ENCODE measurements at regions not wholly inside any gene's neighbourhood (a gene's known extent, or its start where the extent isn't known, plus 50 kb on each side); places are given as distances from the start of the nearest gene placed in this dataset.

DNA sequence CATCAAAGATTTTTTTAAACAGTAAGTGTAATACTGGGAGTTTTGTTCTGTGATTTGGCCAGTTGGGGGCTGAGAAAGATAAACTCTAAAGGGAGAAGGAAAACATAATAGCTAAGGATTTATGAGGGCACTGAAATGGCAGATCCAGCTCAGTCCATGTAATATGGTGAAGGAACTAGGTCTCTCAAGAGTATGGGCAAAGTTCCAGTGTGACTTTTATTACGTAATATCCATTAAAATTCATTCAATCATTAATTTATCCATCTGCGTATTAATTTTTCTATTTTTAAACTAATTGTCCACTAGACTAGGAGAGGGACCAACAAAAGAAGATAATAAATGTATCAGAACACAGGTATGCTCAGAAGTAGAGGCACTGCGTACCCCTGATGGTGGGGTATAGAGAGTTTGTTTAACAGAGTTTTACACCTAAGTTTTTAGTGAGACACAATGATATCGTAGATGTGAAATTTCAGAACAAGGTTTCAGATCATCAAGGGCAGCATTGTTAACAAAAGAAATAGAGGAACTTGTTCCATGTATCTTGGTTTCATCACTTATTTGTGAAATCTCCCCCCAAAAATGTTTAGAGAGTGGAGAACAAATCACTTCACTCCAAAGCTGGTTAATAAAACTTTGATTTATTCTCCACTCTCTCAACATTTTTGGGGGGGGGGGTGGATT, 351.1 kb downstream of the GRXCR1 start:
- DNase-seq (ENCODE audit: low read depth), result no peak

DNA sequence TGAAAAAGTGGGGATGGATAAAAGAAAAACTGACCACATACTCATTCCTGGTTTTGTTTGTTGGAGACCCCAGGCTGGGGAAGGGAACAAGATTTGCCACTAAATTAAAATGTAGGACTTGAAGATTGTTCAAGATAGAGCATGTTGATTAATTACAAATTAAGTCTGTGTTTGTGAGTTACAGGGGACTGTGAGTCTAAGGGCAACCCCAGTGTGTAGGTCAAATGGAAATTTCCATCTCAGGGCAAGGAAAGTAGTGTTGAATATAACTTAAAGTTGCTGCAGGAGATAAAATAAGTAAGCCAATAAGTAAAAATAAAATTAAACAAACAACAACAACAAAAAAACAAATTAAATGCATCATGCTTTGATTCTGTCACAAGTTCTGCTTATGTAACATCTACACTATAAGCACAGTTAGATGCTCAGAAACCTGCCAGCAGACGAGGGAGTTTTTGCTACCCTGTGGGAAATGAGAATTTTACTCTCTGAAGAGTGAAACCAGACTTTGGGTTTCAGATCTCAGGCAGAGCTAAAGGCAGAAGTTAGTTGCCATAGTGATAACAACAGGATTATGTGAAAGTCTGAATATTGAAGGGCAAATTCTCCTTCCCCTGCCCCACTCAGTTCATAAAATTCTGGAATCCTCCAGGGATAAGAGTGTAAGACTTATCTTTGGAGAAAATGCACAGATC, 352.3 kb downstream of the GRXCR1 start:
- no peak for DNase-seq (ENCODE audit: low read depth)

- DNase-seq (ENCODE audit: low read depth), result no peak
Observed at GRCh38 chr4:43251841-43252240, 359.3 kb downstream of the GRXCR1 start.

- no peak for DNase-seq (ENCODE audit: low read depth)
Observed at GRCh38 chr4:43253541-43253940, 361.0 kb downstream of the GRXCR1 start.

DNA sequence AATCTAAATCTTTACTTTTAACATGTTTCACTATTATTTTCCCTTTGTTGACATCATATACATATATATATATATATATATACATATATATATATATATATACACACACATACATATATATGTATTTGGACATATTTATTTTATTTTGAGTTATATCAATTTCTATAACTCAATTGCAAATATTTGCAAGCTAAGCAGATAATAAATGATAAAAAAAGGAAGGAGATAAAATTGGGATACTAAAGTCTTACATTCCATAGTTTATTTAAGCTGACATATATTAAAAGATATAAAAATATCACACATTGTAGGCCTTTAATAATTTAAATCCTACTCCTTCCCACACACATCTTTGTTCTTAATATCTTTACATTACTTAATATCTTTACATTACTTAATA, 372.2 kb downstream of the GRXCR1 start:
- no peak for DNase-seq (ENCODE audit: low read depth)

GRCh38 chr4:43271946-43272345, 379.4 kb downstream of the GRXCR1 start:
- no peak for DNase-seq (ENCODE audit: low read depth)

GRCh38 chr4:43274376-43274775, 381.9 kb downstream of the GRXCR1 start:
- no peak for DNase-seq (ENCODE audit: low read depth)

DNA sequence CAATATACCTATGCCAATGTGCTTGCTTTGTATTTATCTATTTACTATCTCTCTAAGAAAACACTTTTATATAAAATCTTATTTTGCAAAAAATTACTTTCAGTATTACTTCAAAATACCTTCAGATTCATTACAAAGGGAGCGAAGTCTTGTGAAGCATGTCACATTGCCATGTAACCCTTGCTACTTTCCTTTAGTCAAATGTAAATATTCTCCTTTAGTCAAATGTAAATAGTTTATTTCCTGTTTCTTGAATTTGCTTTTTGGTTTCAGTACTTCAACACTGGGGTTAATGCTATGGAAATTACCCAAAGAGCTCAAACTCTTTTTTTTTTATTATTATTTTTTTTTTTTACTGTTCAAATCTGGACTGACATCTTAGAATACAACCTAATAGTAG, 383.3 kb downstream of the GRXCR1 start:
- DNase-seq (ENCODE audit: low read depth), result no peak

DNA sequence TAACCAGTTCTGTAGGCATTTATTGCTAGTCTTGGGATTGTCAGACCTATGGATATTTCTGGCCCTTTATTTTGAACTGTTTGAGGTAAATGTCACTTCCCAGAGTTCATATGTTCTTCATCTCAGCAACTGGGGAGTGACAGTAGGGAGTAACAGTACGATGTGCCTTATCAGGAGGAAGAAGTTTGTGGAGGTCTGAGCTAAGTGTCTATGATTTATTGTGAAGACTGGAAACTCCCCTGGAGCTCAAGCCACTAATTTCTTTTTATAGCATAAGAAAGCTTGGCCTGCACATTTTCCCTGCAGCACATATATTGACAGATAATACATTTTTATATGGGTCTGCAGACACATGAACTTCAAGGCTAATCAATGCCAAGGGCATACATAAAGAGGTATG, 383.8 kb downstream of the GRXCR1 start:
- DNase-seq (ENCODE audit: low read depth), result peak; percentile 16

GRCh38 chr4:43277003-43277402, 384.5 kb downstream of the GRXCR1 start:
- DNase-seq (ENCODE audit: low read depth), result peak; percentile 29

GRCh38 chr4:43282534-43282933, 390.0 kb downstream of the GRXCR1 start:
- DNase-seq (ENCODE audit: low read depth), result no peak

DNA sequence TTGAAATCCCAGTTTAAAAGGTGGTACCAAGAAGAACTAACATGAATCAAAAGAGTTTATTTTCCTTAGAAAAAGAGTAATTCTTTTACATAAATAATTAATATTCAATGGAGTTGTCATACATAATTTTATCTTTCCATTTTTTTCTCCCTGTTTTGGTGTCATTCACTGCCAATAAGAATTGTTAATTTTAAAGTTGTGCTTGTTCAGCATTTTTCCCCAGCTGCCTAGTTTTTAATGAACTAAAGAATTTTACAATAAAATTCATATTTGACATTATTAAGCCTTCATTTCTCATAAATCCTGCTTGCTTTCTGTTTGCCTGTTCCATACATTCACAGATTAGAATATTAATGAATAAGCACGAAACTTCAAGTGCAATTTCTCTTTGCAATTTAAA, 393.6 kb downstream of the GRXCR1 start:
- DNase-seq (ENCODE audit: low read depth), result no peak

- no peak for DNase-seq (ENCODE audit: low read depth)
Observed at GRCh38 chr4:43296946-43297528, 404.5 kb downstream of the GRXCR1 start.

DNA sequence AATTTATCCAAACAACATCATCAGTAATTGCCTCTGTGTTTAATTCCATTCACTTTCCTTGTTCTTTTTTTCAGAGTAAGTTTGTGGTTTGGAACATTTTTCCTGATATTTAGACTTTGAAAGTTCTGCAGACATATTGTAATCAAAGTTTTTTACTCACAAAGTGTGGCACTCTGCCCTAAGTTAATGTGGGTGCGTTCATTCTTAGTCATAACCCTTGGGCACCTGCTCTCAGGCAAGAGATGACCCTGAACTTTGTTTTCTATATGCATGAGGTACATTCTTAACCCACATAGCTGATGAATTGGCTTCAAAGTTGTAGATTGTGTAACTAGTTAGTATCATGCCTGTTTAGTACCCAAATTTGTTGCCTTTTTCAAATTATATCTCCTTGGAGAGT, 424.3 kb downstream of the GRXCR1 start:
- DNase-seq (ENCODE audit: low read depth), result peak; percentile 14

DNA sequence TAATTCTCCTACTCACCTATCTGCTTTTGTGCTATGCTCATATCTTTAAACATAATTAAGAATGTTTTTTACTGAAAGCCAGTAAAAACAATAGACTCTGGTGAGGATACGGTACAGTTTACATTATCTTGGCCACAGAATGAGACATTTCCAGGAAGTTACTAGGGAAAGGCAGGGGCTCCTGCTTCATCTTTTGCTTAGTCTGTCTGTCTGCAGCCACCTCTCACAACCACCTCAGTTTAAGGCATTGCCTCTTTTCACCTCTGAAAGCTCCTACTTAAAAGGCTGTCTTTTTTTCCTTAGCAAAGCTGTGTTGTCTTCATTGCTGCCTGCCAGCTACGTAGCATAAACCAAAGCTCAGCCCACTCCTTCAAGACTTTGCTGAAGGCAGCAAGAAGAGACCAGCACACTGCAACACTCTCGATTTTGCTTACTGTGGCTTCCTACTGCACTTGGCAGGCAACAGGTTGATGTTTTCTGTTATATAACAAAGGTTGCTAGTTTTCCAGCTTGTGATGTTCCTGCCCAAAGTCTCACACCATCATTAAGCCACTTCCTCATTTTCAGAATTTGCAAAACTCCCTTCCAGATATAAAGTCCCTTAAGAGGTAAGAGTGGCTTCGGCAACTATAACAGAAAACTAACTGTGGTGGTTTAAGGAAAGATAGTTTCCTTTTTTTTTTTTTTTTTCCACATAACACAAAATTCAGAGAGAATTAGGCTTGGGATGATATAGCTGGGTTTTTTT, 432.9 kb downstream of the GRXCR1 start:
- DNase-seq (ENCODE audit: low read depth), result no peak

GRCh38 chr4:43330288-43330687, 437.8 kb downstream of the GRXCR1 start:
- DNase-seq (ENCODE audit: low read depth), result peak; percentile 72

DNA sequence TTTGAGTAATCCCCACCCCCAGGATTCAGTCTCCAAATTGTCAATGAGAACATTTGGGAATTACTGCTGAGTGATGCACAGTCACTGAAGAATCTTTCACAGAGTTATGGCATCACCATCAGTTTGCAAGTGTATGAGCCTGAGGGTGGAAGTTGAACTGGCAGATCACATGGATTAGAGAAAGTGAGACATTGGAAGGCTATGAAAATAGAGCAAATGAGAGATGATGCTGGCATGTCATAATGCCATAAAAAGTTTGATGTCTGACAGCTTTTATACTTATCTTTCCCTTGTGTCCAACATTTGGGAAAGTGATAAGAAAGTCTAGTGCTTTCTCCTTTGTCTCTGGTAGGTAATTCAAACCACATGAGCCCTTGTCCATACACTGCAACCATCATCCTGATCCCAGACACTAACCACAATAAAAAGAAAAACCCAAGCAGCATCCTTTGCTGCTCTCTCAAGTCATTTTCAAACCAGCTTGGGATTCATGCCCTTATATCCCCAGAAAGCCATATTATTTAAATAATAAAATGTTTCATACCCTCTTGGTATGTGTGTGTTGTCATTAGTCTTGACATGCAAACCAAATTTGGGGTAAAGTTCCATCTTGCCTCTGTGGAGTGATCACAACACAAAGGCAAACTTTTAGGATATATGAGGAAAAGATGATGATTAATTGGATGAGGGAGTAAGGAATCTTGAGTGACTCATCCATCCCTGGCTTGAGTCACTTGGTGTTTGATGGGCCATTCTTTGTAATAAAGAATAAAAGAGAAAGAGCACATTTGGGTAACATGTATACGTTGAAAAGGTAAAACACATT, 438.9 kb downstream of the GRXCR1 start:
- DNase-seq (ENCODE audit: low read depth), result peak; percentile 62

DNA sequence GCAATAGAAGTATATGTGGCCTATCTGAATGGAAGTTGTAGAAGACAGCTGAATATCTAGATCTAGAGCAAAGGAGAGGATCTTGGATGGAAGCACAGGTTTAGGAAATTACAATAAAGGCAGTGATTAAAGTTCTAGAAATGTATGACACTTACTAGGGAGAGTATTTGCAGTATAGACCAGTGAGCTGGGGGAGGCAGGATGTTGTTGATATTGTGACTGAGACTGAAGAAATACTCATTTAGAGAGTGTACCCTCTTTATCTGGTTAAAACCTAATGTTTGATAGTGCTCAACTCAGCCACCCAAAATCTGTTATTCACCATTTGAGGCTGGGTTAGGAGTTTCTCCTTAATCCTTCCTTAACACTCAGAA, 439.5 kb downstream of the GRXCR1 start:
- DNase-seq (ENCODE audit: low read depth), result no peak

GRCh38 chr4:43337707-43338106, 445.2 kb downstream of the GRXCR1 start:
- peak; percentile 40 for DNase-seq (ENCODE audit: low read depth)

DNA sequence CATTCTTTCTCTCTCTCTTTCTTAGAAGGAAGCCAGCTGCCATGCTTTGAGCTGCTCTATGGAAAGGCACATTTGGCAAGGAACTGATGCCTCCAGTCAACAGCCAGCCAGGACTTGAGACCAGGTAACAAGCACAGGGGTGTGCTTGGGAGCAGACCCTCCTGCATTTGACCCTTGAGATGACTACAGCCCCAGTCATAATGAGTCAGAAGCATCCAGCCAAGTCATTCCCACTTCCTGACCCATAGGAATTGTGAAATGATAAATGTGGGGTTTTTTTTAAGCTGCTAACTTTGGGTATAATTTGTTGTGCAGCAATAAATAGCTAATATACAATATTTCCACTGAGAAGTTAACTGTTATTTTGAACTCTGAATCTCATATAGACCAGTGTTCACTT, 446.9 kb downstream of the GRXCR1 start:
- peak; percentile 79 for DNase-seq (ENCODE audit: low read depth)

DNA sequence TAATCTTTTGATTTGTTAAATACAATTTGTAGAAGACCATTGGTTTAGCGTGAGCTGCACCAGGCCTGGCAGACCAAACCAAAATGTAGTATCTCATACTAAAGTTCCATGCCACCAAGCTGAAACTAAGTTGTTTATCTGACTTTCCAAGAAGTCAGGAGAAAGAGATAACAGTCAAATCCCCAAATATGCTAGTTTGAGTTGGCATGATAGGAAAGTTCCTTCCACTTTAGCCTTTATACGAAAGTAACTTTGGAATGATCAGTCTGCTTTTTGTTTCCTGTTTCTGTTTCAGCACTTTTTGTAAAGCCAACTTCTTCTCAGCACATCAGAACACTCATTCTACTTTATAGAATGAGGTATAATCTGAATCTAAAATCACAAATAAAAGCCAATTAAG, 449.2 kb downstream of the GRXCR1 start:
- DNase-seq (ENCODE audit: low read depth), result no peak

GRCh38 chr4:43343298-43343697, 450.8 kb downstream of the GRXCR1 start:
- no peak for DNase-seq (ENCODE audit: low read depth)
